Stomach (tissue), 8 donors: ENCODE measurements at regions not wholly inside any gene's neighbourhood (a gene's known extent, or its start where the extent isn't known, plus 50 kb on each side); places are given as distances from the start of the nearest gene placed in this dataset.
"Not testable (repeated sequence)": the region's sequence is repeated elsewhere in the genome, so short reads cannot be mapped to it uniquely, and the experiment has no call there.

Source experiments
- DNase-seq, 2 donors: peaks; one replicate each; pipeline versions ENCODE4 v3.0.0 to v3.0.0-alpha.2; 2013 to 2019
- H3K27ac ChIP-seq, 5 donors: fragments of 200-600 bp in 4 of 5; sonication (generic) in 4 of 5; one replicate each; pipeline ENCODE4 v1.5.1; 2013 to 2019; ENCODE audit warnings: mild to moderate bottlenecking in 1 of 5, moderate library complexity in 1 of 5
- H3K27me3 ChIP-seq, 3 donors: fragments of 200-600 bp; sonication (generic); one replicate each; pipeline ENCODE4 v1.5.1; 2017 to 2019; ENCODE audit warnings: mixed run types in 1 of 3
- H3K36me3 ChIP-seq, 4 donors: fragments of 200-600 bp; sonication (generic); 1 replicate in 3 of 4; 2 replicates in 1 of 4; pipeline ENCODE4 v1.5.1; 2016 to 2019
- H3K4me1 ChIP-seq, 4 donors: fragments of 200-600 bp; sonication (generic); one replicate each; pipeline ENCODE4 v1.5.1; 2016 to 2019
- H3K4me3 ChIP-seq, 4 donors: fragments of 200-600 bp; sonication (generic) in 3 of 4; one replicate each; pipeline ENCODE4 v1.5.1; 2016 to 2019; ENCODE audit warnings: mild to moderate bottlenecking in 1 of 4
- H3K9me3 ChIP-seq, 4 donors: fragments of 200-600 bp; sonication (generic); one replicate each; pipeline ENCODE4 v1.5.1; 2016 to 2019
- CTCF ChIP-seq, 7 experiments: fragments of 450-650 bp in 4 of 7; fragments of 200-600 bp in 3 of 7; sonication (generic) in 3 of 7; IDR thresholded peaks; one replicate each; pipeline ENCODE4 v1.5.1; 2016 to 2019; ENCODE audit warnings: antibody characterized with exemption in 7 of 7, control low read depth in 2 of 7, mild to moderate bottlenecking in 1 of 7
- EP300 ChIP-seq: sonication (generic); formaldehyde crosslinking; IDR thresholded peaks from one replicate; pipeline ENCODE4 v1.6.1; 2017; ENCODE audit warnings: antibody characterized with exemption
- POLR2A ChIP-seq, 4 donors: fragments of 450-650 bp; IDR thresholded peaks; one replicate each; pipeline ENCODE4 v1.6.1; 2016; ENCODE audit warnings: antibody characterized with exemption in 4 of 4, control low read depth in 2 of 4, mild to moderate bottlenecking in 1 of 4, moderate library complexity in 1 of 4
- POLR2AphosphoS5 ChIP-seq, 3 donors: sonication (generic); formaldehyde crosslinking; IDR thresholded peaks; one replicate each; pipeline ENCODE4 v1.6.1; 2016; ENCODE audit warnings: antibody characterized with exemption in 3 of 3
- WGBS, 5 donors: extraction: QIAGEN DNeasy Blood & Tissue Kit in 3 of 5; methylation state at CpG; one replicate each; pipeline versions ENCODE4 v1.1.5 to v1.1.7; 2013 to 2018; 5-methylcytosine and 5-hydroxymethylcytosine counted together
- intact Hi-C: fragments of 100-400 bp; cut with DNase I; formaldehyde crosslinking; loops from one replicate; pipeline ENCODE4 v1.15.1; 2023; ENCODE audit warnings: low total_unique reads
- donor health status: healthy with polysubstance abuse.
- donor health status: Bipolar disorder and iron deficiency.
- donor health status: healthy.

DNA sequence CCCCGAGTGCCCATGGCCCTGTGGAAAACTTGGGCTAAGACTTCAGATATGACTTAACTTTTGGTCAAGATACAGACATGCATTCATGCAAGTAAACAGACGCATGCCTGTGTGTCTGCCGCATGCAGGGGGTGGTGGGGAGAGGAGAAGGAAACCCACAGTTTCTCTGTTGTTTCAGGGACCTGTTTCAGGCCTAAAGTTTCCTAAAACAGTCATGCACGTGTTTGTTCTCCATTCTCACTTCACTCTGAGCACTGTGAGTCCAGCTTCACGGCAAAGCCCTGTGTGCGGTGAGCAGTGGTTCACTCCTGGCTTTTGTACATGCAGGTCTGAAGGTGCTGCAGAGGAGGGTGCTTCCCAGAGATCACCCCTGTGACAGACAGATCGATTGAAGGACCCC, 158.7 kb downstream of the FOXL1 start:
- DNase-seq, result no peak
- Histone ChIP-seq H3K4me3 (no peak overlapping the region), H3K27me3 (peaks cover 0 to 74% (median 46%) of the 10 kb centered on the region in 3 donors), H3K9me3 (no peaks in the 10 kb centered on the region), H3K36me3 (no peaks in the 10 kb centered on the region), H3K4me1 (peaks cover 0 to 7% (median 3%) of the 10 kb centered on the region in 4 donors), H3K27ac (no peak overlapping the region)
- WGBS, 5 donors, result 71 to 86% (median 74%) methylated on average over 7 of the region's 7 CpGs
- TF ChIP-seq EP300 (no peak), CTCF (IDR thresholded peaks at IDR 0.05) (no peak), POLR2A (IDR thresholded peaks at IDR 0.05) (no peak), POLR2AphosphoS5 (IDR thresholded peaks at IDR 0.05) (no peak)
- intact Hi-C loops, result no loop called here

DNA sequence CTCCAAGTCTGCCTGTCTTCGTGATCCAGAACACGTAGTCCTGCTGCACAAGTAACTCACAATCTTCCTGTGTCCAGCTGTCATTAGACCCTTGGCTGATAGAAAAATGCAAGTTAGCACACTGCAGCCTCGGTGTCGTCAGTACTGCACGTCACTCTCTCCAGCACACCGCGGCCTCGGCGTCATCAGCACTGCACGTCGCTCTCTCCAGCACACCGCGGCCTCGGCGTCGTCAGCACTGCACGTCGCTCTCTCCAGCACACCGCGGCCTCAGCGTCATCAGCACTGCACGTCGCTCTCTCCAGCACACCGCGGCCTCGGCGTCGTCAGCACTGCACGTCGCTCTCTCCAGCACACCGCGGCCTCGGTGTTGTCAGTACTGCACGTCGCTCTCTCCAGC, 160.0 kb downstream of the FOXL1 start:
- H3K27ac ChIP-seq, H3K4me3 ChIP-seq, H3K9me3 ChIP-seq, H3K4me1 ChIP-seq, DNase-seq, intact Hi-C loops, H3K36me3 ChIP-seq: not testable (repeated sequence)
- WGBS, 5 donors, result 89 to 95% (median 92%) methylated on average over 24 to 33 of the region's 35 CpGs
- H3K27me3 ChIP-seq, result peaks cover 0 to 65% (median 36%) of the 10 kb centered on the region in 3 donors

GRCh38 chr16:86739178-86739577, 160.8 kb downstream of the FOXL1 start:
- TF ChIP-seq POLR2A (IDR thresholded peaks at IDR 0.05), result no peak
- TF ChIP-seq CTCF (IDR thresholded peaks at IDR 0.05), result no peak
- TF ChIP-seq POLR2AphosphoS5 (IDR thresholded peaks at IDR 0.05), result no peak
- no peak for TF ChIP-seq EP300
- peaks cover 0 to 7% (median 3%) of the 10 kb centered on the region in 4 donors for H3K4me1 ChIP-seq
- H3K27me3 ChIP-seq, result peaks cover 0 to 56% (median 29%) of the 10 kb centered on the region in 3 donors
- H3K36me3 ChIP-seq, result no peaks in the 10 kb centered on the region
- no peak overlapping the region for H3K4me3 ChIP-seq
- no peaks in the 10 kb centered on the region for H3K9me3 ChIP-seq
- intact Hi-C loops, result no loop called here
- H3K27ac ChIP-seq, result no peak overlapping the region
- WGBS, 5 donors, result 74 to 87% (median 75%) methylated on average over 3 of the region's 3 CpGs
- no peak for DNase-seq

DNA sequence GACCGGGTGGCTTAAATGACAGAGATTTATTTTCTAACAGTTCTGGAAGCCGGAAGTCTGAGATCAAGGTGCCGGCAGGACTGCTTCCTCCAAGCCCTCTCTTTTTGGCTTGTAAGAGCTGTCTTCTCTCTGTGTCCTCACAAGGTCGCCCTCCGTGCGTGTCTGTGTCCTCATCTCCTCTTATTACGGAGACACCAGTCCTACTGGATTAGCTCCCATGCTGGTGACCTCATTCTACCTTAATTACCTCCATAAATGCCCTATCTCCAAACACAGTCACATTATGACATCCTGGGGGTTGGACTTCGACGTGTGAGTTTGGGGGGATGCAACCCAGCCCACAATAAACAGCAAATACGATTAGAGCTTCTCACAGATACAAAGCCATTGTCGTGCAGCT, 161.5 kb downstream of the FOXL1 start:
- H3K4me1 ChIP-seq, result peaks cover 0 to 7% (median 3%) of the 10 kb centered on the region in 4 donors
- H3K36me3 ChIP-seq, result no peaks in the 10 kb centered on the region
- 65 to 80% (median 72%) methylated on average over 11 of the region's 11 CpGs for WGBS, 5 donors
- no peak overlapping the region for H3K27ac ChIP-seq
- no peak for DNase-seq
- no peak overlapping the region for H3K4me3 ChIP-seq
- no peaks in the 10 kb centered on the region for H3K9me3 ChIP-seq
- H3K27me3 ChIP-seq, result peaks cover 0 to 50% (median 28%) of the 10 kb centered on the region in 3 donors
- TF ChIP-seq POLR2A (IDR thresholded peaks at IDR 0.05) (no peak), EP300 (no peak), CTCF (IDR thresholded peaks at IDR 0.05) (no peak), POLR2AphosphoS5 (IDR thresholded peaks at IDR 0.05) (no peak)
- intact Hi-C loops, result no loop called here

- intact Hi-C loops, result no loop called here
- TF ChIP-seq CTCF (IDR thresholded peaks at IDR 0.05), result no peak
- no peak for TF ChIP-seq POLR2A (IDR thresholded peaks at IDR 0.05)
- no peak for TF ChIP-seq POLR2AphosphoS5 (IDR thresholded peaks at IDR 0.05)
- no peak for TF ChIP-seq EP300
- no peak overlapping the region for H3K27ac ChIP-seq
- no peaks in the 10 kb centered on the region for H3K36me3 ChIP-seq
- H3K27me3 ChIP-seq, result peaks cover 0 to 45% (median 26%) of the 10 kb centered on the region in 3 donors
- peaks cover 0 to 7% (median 3%) of the 10 kb centered on the region in 4 donors for H3K4me1 ChIP-seq
- no peak for DNase-seq
- H3K9me3 ChIP-seq, result no peaks in the 10 kb centered on the region
- 79 to 86% (median 84%) methylated on average over 17 of the region's 17 CpGs for WGBS, 5 donors
- no peak overlapping the region for H3K4me3 ChIP-seq
Observed at GRCh38 chr16:86740298-86740697, 161.9 kb downstream of the FOXL1 start.
